Vagina (tissue), 2 donors: ENCODE measurements at regions not wholly inside any gene's neighbourhood (a gene's known extent, or its start where the extent isn't known, plus 50 kb on each side); places are given as distances from the start of the nearest gene placed in this dataset.

Experiments
- CTCF ChIP-seq, 3 experiments: fragments of 450-650 bp in 2 of 3; fragments of 200-600 bp in 1 of 3; sonication (generic) in 1 of 3; IDR thresholded peaks; one replicate each; pipeline ENCODE4 v1.5.1; 2017 to 2019; ENCODE audit warnings: antibody characterized with exemption in 3 of 3, mild to moderate bottlenecking in 2 of 3, moderate library complexity in 2 of 3
- POLR2A ChIP-seq, 2 donors: fragments of 450-650 bp; IDR thresholded peaks; one replicate each; pipeline ENCODE4 v1.6.1; 2017; ENCODE audit warnings: antibody characterized with exemption in 2 of 2, mild to moderate bottlenecking in 2 of 2, moderate library complexity in 2 of 2

GRCh38 chr5:87752362-87752761 is 339.6 kb upstream of the CCNH start:
- TF ChIP-seq POLR2A (IDR thresholded peaks at IDR 0.05) (no peak), CTCF (IDR thresholded peaks at IDR 0.05) (no peak)
